Activated CD8-positive, alpha-beta memory T cell treated with anti-CD3 and anti-CD28 coated beads, Interleukin-2, amount 10 ng/mL, durations not matched to agents 7 days and 5 days (primary cell): ENCODE measurements at regions not wholly inside any gene's neighbourhood (a gene's known extent, or its start where the extent isn't known, plus 50 kb on each side); places are given as distances from the start of the nearest gene placed in this dataset.
A peak's percentile ranks its signal among the peaks of the same experiment; 100 is the strongest.

Experiments
- ATAC-seq: fragments of 150-1000 bp; cut with Tn5 transposase; one replicate; pipeline ENCODE4 v1.10.0; 2021; ENCODE audit warnings: moderate library complexity
- CTCF ChIA-PET: fragments of 350-600 bp; sonication (Branson Sonifier 250); formaldehyde crosslinking; loops from one replicate; lab custom pipeline; 2021; ENCODE audit warnings: antibody characterized with exemption; lab: Charles Lee
- DNase-seq: peaks from one replicate; pipeline ENCODE4 v3.0.0-alpha.2; 2020
- H3K27ac Mint-ChIP-seq: one replicate; pipeline ENCODE4 v1.8.0; 2021; ENCODE audit warnings: mild to moderate bottlenecking, mixed read lengths
- H3K27me3 Mint-ChIP-seq: one replicate; pipeline ENCODE4 v1.8.0; 2021; ENCODE audit warnings: mixed read lengths
- H3K36me3 Mint-ChIP-seq: one replicate; pipeline ENCODE4 v1.8.0; 2021; ENCODE audit warnings: mild to moderate bottlenecking, mixed read lengths
- H3K4me1 Mint-ChIP-seq: one replicate; pipeline ENCODE4 v1.8.0; 2021; ENCODE audit warnings: mixed read lengths
- H3K4me3 Mint-ChIP-seq: one replicate; pipeline ENCODE4 v1.8.0; 2021; ENCODE audit warnings: mild to moderate bottlenecking, moderate library complexity, mixed read lengths
- H3K9me3 Mint-ChIP-seq: one replicate; pipeline ENCODE4 v1.8.0; 2022; ENCODE audit warnings: low read depth, mixed read lengths

DNA sequence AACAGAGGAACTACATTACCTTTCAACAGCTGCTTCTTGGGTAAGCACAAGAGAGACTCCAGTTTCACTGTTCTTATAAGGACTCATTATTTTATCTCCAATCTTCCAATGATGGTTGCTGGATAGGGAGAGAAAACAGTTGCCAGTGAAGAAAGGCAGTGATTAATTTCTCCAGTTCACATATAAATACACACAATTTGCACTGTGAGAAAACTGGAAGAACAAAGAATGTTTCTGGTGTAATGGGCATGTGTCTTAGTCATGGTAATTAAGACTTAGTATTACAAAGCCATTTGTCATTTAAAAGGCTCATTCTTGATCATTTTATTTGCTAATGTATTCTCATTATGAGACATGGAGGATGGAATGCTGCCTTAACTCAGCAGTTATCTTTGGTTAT is 78.0 kb upstream of the FAR2 start:
- DNase-seq = no peak
- Mint-ChIP-seq H3K4me3 (no peak overlapping the region), H3K27ac (no peak overlapping the region), H3K36me3 (no peaks in the 10 kb centered on the region), H3K4me1 (peaks cover 1% of the 10 kb centered on the region), H3K27me3 (peaks cover 49% of the 10 kb centered on the region), H3K9me3 (no peaks in the 10 kb centered on the region)
- CTCF ChIA-PET = interaction anchor here (0.7 to 3.3 kb wide), 3 partner anchors 16 to 1308 kb away, joined by 3 to 40 read pairs (median 3); no protein-coding TSS in a partner anchor
- no peak for ATAC-seq

- no peaks in the 10 kb centered on the region for H3K9me3 Mint-ChIP-seq
- no peak overlapping the region for H3K4me3 Mint-ChIP-seq
- H3K27ac Mint-ChIP-seq = no peak overlapping the region
- ATAC-seq = no peak
- no peak for DNase-seq
- H3K4me1 Mint-ChIP-seq = no peaks in the 10 kb centered on the region
- no peaks in the 10 kb centered on the region for H3K36me3 Mint-ChIP-seq
- CTCF ChIA-PET = interaction anchor here (0.6 to 3.3 kb wide), 6 partner anchors 18 to 248 kb away, joined by 3 to 40 read pairs (median 5); no protein-coding TSS in a partner anchor
- H3K27me3 Mint-ChIP-seq = peaks cover 50% of the 10 kb centered on the region
Measured at GRCh38 chr12:29072631-29073030, 76.4 kb upstream of the FAR2 start.

- CTCF ChIA-PET = interaction anchor here (0.8 to 3.3 kb wide), 7 partner anchors 11 to 270 kb away, joined by 3 to 40 read pairs (median 5); no protein-coding TSS in a partner anchor
- Mint-ChIP-seq H3K27ac (no peak overlapping the region), H3K4me3 (no peak overlapping the region), H3K36me3 (no peaks in the 10 kb centered on the region), H3K9me3 (no peaks in the 10 kb centered on the region), H3K27me3 (peaks cover 40% of the 10 kb centered on the region), H3K4me1 (no peaks in the 10 kb centered on the region)
- ATAC-seq (peak; percentile 58), DNase-seq (no peak)
Measured at GRCh38 chr12:29073631-29074239, 75.3 kb upstream of the FAR2 start.

DNA sequence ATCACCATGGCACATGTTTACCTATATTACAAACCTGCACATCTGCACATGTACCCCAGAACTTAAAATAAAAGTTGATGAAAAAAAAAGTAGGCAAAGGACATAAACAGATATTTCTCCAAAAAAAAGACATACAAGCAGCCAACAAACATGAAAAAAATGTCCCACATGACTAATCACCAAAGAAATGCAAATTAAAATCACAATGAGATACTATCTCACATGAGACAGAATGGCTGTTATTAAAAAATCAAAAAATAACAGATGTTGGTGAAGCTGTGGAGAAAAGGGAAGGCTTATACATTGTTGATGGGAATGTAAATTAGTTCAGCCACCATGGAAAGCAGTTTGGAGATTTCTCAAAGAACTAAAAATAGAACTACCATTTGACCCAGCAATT is 68.0 kb upstream of the FAR2 start:
- H3K36me3 Mint-ChIP-seq = peaks cover 2% of the 10 kb centered on the region
- DNase-seq = no peak
- no peaks in the 10 kb centered on the region for H3K9me3 Mint-ChIP-seq
- H3K4me3 Mint-ChIP-seq = no peak overlapping the region
- H3K27ac Mint-ChIP-seq = no peak overlapping the region
- CTCF ChIA-PET = interaction anchor here (1.3 kb wide), 1 partner anchor 236 kb away, joined by 3 read pairs; no protein-coding TSS in a partner anchor
- ATAC-seq = no peak
- peaks cover 27% of the 10 kb centered on the region for H3K27me3 Mint-ChIP-seq
- H3K4me1 Mint-ChIP-seq = peaks cover 15% of the 10 kb centered on the region

DNA sequence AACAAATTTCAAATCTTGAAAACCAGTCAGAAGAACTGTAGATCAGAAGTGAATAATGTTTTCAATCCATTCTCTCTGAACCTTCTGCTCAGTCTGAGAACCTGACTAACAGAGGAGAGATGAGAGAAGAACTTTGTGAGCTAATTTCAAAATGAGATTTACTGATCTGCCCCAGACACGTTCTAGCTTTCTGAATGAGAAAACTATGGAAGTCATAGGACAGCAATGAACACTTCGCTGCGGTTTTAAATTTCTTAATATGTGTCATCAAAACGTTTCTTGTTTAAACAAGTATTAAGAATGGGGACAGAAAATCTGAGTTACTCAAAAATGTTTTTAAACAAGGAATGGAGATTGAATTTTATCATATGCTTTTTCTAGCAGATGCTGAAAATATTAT is 66.6 kb upstream of the FAR2 start:
- Mint-ChIP-seq H3K36me3 (peaks cover 2% of the 10 kb centered on the region), H3K4me3 (no peak overlapping the region), H3K4me1 (peaks cover 15% of the 10 kb centered on the region), H3K9me3 (no peaks in the 10 kb centered on the region), H3K27me3 (peaks cover 25% of the 10 kb centered on the region), H3K27ac (no peak overlapping the region)
- DNase-seq (no peak), ATAC-seq (peak; percentile 87)
- CTCF ChIA-PET = no interaction called here

DNA sequence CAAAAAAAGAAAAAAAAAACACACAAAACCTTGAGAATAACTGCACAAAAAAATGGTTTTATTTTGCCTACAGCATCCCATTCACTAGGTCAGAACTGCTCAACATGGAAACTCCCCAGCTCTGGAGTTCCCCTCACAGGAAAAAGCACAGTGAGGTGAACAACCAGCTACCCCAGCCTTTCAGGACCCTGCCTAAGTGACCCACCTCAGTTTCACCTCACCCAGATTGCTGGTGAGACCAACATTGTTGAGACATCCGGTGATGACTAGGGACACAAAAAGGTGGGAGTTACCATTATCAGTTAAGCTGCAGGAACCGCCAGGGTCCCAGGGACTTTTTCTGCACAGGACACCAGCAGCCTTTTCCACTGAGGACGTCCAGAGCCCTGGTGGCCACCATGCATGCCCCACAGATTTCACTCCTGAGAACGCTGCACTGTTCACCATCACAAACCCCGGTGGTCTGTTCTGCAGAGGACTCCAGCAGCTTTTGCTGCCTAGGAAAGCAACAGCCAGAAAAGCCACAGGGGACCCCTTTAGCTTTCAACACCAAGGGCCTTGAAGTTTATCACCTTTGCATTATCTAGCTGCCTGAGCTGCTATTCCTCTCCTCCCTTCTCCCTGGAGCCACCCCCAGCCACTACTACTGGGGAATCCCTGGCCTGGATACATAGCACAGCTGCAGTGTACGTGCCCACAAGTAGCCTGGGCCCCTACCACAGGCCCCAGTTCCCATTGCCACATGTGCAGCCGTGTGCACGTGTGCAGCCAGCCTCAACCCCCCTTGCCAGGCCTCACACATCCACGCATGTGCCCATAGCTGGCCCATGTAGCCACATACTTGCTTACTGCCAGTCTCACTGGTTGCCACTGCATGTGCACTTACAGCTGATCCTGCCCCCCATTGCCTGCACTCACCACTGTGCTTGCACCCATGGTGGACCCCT is 62.5 kb upstream of the FAR2 start:
- Mint-ChIP-seq H3K27me3 (peaks cover 26% of the 10 kb centered on the region), H3K36me3 (no peaks in the 10 kb centered on the region), H3K9me3 (no peaks in the 10 kb centered on the region), H3K27ac (no peak overlapping the region), H3K4me3 (no peak overlapping the region), H3K4me1 (peaks cover 14% of the 10 kb centered on the region)
- DNase-seq (no peak), ATAC-seq (no peak)
- CTCF ChIA-PET = interaction anchor here (1.5 to 3.2 kb wide), 5 partner anchors 9 to 232 kb away, joined by 3 to 24 read pairs (median 4); no protein-coding TSS in a partner anchor

GRCh38 chr12:29088611-29089219 is 60.4 kb upstream of the FAR2 start:
- Mint-ChIP-seq H3K4me3 (no peak overlapping the region), H3K27me3 (peaks cover 26% of the 10 kb centered on the region), H3K9me3 (peaks cover 4% of the 10 kb centered on the region), H3K27ac (no peak overlapping the region), H3K4me1 (no peaks in the 10 kb centered on the region), H3K36me3 (peaks cover 2% of the 10 kb centered on the region)
- ATAC-seq (no peak), DNase-seq (no peak)
- CTCF ChIA-PET = interaction anchor here (0.7 to 3.2 kb wide), 13 partner anchors 11 to 241 kb away, joined by 3 to 24 read pairs (median 4); no protein-coding TSS in a partner anchor
